Osteoblast (primary cell): ENCODE measurements at regions not wholly inside any gene's neighbourhood (a gene's known extent, or its start where the extent isn't known, plus 50 kb on each side); places are given as distances from the start of the nearest gene placed in this dataset.

ENCODE experiments used
- DNase-seq: peaks from one replicate; pipeline ENCODE4 v3.0.0; 2011; ENCODE audit warnings: low spot score, mixed read lengths; ENCODE audit not compliant: insufficient read length; ENCODE audit errors: missing footprints
- H2AFZ ChIP-seq: 2 replicates; pipeline ENCODE4 v1.6.0; 2011; ENCODE audit warnings: mild to moderate bottlenecking, low read length
- H3K27ac ChIP-seq: 2 replicates; pipeline ENCODE4 v1.5.1; 2011; ENCODE audit warnings: mild to moderate bottlenecking, low read depth, low read length, moderate library complexity
- H3K27me3 ChIP-seq: 2 replicates; pipeline ENCODE4 v1.6.0; 2012; ENCODE audit warnings: mild to moderate bottlenecking, control low read depth, inconsistent platforms, low read length, moderate library complexity; ENCODE audit not compliant: insufficient read depth
- H3K36me3 ChIP-seq: 2 replicates; pipeline ENCODE4 v1.5.1; 2011; ENCODE audit warnings: mild to moderate bottlenecking, low read length, control low read depth, moderate library complexity; ENCODE audit not compliant: insufficient read depth
- H3K4me1 ChIP-seq: 2 replicates; pipeline ENCODE4 v1.5.1; 2011; ENCODE audit warnings: mild to moderate bottlenecking, low read length, control low read depth, moderate library complexity; ENCODE audit not compliant: insufficient read depth
- H3K4me2 ChIP-seq: 2 replicates; pipeline ENCODE4 v1.6.0; 2011; ENCODE audit warnings: mild to moderate bottlenecking, low read length; ENCODE audit not compliant: insufficient read depth
- H3K4me3 ChIP-seq: fragments of 200-600 bp; sonication (generic); 3 replicates; pipeline ENCODE4 v1.5.1; 2012; ENCODE audit warnings: mild to moderate bottlenecking, low read length, inconsistent platforms; ENCODE audit not compliant: insufficient read depth
- H3K79me2 ChIP-seq: 2 replicates; pipeline ENCODE4 v1.6.0; 2012; ENCODE audit warnings: mild to moderate bottlenecking, low read length, control low read depth, inconsistent platforms; ENCODE audit not compliant: insufficient read depth
- H3K9me3 ChIP-seq: 2 replicates; pipeline ENCODE4 v1.5.1; 2011; ENCODE audit warnings: low read depth, low read length, control low read depth
- H4K20me1 ChIP-seq: 2 replicates; pipeline ENCODE4 v1.6.0; 2012; ENCODE audit warnings: mild to moderate bottlenecking, low read length, control low read depth; ENCODE audit not compliant: insufficient read depth
- TF ChIP-seq, protein P1 (sequence below): IDR thresholded peaks from 2 replicates; pipeline ENCODE4 v1.5.1; 2011; ENCODE audit warnings: mild to moderate bottlenecking, low read depth, low read length, moderate library complexity; ENCODE audit errors: extremely low read depth

DNA sequence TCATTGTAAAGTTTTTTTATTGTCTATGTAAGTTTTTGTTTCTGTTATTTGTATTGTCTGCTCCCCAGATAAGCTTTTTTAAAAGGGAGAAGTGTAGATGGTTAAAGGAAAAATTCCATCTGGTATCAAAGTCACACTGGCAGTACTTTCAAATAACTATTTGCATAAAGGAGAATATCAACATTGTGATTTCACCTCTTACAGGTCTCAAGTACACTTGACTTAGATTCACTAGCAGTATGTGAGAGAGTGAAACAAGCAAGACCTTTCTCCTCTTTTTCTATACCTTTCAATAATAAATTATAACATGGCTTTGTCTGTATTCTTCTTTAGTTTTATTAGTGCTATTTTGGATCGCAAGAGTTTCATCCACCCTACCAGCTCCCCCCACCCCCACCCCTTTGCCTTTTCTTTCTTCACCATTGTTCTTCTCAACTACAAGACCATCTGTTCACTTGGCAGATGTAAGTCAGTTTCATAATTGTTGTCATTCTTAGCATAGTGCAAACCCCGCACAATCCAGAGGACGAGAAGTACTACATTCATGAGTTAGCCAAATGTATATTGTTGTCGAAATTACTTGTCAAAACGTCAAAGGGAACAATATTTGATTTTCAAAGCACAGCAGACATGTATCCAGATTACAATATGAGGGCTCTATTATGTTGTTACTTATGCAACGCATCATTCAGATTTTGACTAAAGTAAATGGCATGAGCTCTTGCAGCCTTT, 602.7 kb upstream of the FLRT2 start:
- no peak overlapping the region for H3K4me2 ChIP-seq
- no peaks in the 10 kb centered on the region for H3K36me3 ChIP-seq
- no peaks in the 10 kb centered on the region for H3K9me3 ChIP-seq
- H4K20me1 ChIP-seq = no peaks in the 10 kb centered on the region
- DNase-seq = no peak
- no peak overlapping the region for H3K4me3 ChIP-seq
- TF ChIP-seq, protein P1, sequence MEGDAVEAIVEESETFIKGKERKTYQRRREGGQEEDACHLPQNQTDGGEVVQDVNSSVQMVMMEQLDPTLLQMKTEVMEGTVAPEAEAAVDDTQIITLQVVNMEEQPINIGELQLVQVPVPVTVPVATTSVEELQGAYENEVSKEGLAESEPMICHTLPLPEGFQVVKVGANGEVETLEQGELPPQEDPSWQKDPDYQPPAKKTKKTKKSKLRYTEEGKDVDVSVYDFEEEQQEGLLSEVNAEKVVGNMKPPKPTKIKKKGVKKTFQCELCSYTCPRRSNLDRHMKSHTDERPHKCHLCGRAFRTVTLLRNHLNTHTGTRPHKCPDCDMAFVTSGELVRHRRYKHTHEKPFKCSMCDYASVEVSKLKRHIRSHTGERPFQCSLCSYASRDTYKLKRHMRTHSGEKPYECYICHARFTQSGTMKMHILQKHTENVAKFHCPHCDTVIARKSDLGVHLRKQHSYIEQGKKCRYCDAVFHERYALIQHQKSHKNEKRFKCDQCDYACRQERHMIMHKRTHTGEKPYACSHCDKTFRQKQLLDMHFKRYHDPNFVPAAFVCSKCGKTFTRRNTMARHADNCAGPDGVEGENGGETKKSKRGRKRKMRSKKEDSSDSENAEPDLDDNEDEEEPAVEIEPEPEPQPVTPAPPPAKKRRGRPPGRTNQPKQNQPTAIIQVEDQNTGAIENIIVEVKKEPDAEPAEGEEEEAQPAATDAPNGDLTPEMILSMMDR = no peak
- H3K27ac ChIP-seq = no peak overlapping the region
- H3K4me1 ChIP-seq = no peaks in the 10 kb centered on the region
- no peak overlapping the region for H2AFZ ChIP-seq
- H3K79me2 ChIP-seq = no peaks in the 10 kb centered on the region
- no peaks in the 10 kb centered on the region for H3K27me3 ChIP-seq

DNA sequence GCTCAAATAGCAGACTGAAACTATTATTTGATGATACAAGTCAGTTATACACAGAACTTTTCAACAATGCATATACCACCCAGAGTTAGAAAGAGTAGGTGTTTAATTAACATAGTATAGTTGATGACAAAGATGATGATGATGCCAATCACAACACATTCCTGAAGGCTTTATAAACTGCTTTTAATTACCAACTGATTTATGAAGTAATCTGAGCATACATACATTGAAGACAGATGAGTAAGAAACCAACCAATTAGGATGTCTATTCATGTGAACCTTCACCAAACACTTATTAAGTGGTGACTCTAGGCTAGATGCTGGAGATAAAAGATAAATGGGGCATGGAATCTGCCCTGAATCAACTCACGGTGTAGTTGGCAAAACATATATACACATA, 600.9 kb upstream of the FLRT2 start:
- no peaks in the 10 kb centered on the region for H3K36me3 ChIP-seq
- H3K27me3 ChIP-seq = no peaks in the 10 kb centered on the region
- no peaks in the 10 kb centered on the region for H3K9me3 ChIP-seq
- H3K4me3 ChIP-seq = no peak overlapping the region
- no peak overlapping the region for H2AFZ ChIP-seq
- TF ChIP-seq, protein P1 = no peak
- DNase-seq = no peak
- H3K27ac ChIP-seq = no peak overlapping the region
- H3K4me2 ChIP-seq = no peak overlapping the region
- H3K4me1 ChIP-seq = no peaks in the 10 kb centered on the region
- H3K79me2 ChIP-seq = no peaks in the 10 kb centered on the region
- no peaks in the 10 kb centered on the region for H4K20me1 ChIP-seq

GRCh38 chr14:84929834-84930233, 600.1 kb upstream of the FLRT2 start:
- H3K9me3 ChIP-seq = no peaks in the 10 kb centered on the region
- H3K36me3 ChIP-seq = no peaks in the 10 kb centered on the region
- H4K20me1 ChIP-seq = no peaks in the 10 kb centered on the region
- H3K27ac ChIP-seq = no peak overlapping the region
- no peaks in the 10 kb centered on the region for H3K4me1 ChIP-seq
- TF ChIP-seq, protein P1 = no peak
- H3K79me2 ChIP-seq = no peaks in the 10 kb centered on the region
- H2AFZ ChIP-seq = no peak overlapping the region
- H3K4me3 ChIP-seq = no peak overlapping the region
- H3K4me2 ChIP-seq = no peak overlapping the region
- DNase-seq = no peak
- no peaks in the 10 kb centered on the region for H3K27me3 ChIP-seq

DNA sequence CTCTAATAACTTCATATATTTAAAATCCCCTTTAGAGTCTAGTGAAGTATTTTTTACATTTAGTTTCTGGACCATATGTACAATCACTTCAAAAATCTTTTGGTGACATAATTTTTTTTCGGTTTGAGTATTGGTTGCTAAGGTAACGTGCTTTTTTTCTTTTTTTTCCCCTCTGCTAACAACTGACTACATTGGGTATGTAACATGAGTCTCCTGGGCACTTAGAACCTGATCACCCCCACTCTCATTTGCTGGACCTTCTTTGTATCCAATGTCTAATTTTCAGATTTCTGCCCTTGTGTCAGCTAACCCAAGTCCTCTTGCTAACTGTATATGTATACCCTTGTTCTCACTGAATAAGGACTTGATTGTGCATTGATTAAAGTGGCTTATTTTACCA, 592.9 kb upstream of the FLRT2 start:
- no peak overlapping the region for H3K4me3 ChIP-seq

More for the DNA sequence above, 592.9 kb upstream of the FLRT2 start:
- Histone ChIP-seq H3K27me3 (no peaks in the 10 kb centered on the region), H3K9me3 (no peaks in the 10 kb centered on the region), H3K27ac (no peak overlapping the region), H2AFZ (no peak overlapping the region), H3K36me3 (no peaks in the 10 kb centered on the region), H3K79me2 (no peaks in the 10 kb centered on the region), H4K20me1 (no peaks in the 10 kb centered on the region), H3K4me2 (no peak overlapping the region), H3K4me1 (no peaks in the 10 kb centered on the region)
- DNase-seq = no peak
- TF ChIP-seq, protein P1 = no peak
